Left lung (tissue), 4 donors: ENCODE measurements at regions not wholly inside any gene's neighbourhood (a gene's known extent, or its start where the extent isn't known, plus 50 kb on each side); places are given as distances from the start of the nearest gene placed in this dataset.

Source experiments
- ATAC-seq: fragments of 200-7000 bp; cut with Tn5 transposase; one replicate; pipeline ENCODE4 v1.9.1; 2020; ENCODE audit warnings: moderate library complexity
- DNase-seq, 4 donors: peaks; one replicate each; pipeline ENCODE4 v3.0.0-alpha.2; 2013 to 2020
- H3K27ac ChIP-seq, 2 donors: fragments of 200-600 bp; sonication (generic) in 1 of 2; one replicate each; pipeline versions ENCODE4 v1.5.0 to v1.8.0; 2020 to 2021
- H3K27me3 ChIP-seq, 2 donors: fragments of 200-600 bp; sonication (generic) in 1 of 2; one replicate each; pipeline versions ENCODE4 v1.5.0 to v1.8.0; 2020 to 2021
- H3K36me3 ChIP-seq, 2 donors: fragments of 200-600 bp; sonication (generic) in 1 of 2; one replicate each; pipeline versions ENCODE4 v1.5.0 to v1.8.0; 2020 to 2021
- H3K4me1 ChIP-seq, 2 donors: fragments of 200-600 bp; one replicate each; pipeline ENCODE4 v1.8.0; 2021
- H3K4me3 ChIP-seq, 2 donors: fragments of 200-600 bp; sonication (generic) in 1 of 2; one replicate each; pipeline versions ENCODE4 v1.5.0 to v1.8.0; 2020 to 2021; ENCODE audit warnings: mild to moderate bottlenecking in 1 of 2
- H3K9me3 ChIP-seq, 2 donors: fragments of 200-600 bp; sonication (generic) in 1 of 2; one replicate each; pipeline versions ENCODE4 v1.5.0 to v1.8.0; 2020 to 2021
- intact Hi-C, 2 donors: fragments of 100-400 bp; cut with DNase I; formaldehyde crosslinking; loops; one replicate each; pipeline versions ENCODE4 v1.11.2 to v1.14.2; 2022
- TF ChIP-seq, protein P1 (sequence below), 2 donors: fragments of 200-600 bp; sonication (generic) in 1 of 2; IDR thresholded peaks; one replicate each; pipeline versions ENCODE4 v1.5.0 to v1.8.0; 2021; ENCODE audit warnings: antibody characterized with exemption in 2 of 2
- donor health status: DM: no; HTN: yes; CAD: no.
- donor health status: DM: no; HTN: no; CAD: no.

DNA sequence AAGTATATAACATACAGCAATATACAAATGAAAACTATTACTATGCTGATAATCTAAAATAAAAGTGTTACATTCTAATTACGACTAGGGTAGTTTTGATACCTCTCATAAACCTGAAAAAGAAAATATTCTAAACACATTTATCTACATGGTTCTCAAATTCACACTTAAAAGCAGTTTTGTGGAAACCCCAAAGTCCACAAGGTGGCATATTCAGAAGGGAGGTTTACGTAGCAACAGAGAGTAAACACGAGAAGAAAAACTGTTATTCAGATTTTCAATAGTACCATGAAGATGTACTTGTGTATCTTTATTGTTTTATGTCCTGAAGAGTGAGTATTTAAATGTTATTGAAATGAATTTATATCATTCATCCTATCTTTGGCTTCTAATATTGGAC lies 275.9 kb upstream of the KLHL1 start:
- ATAC-seq (no peak), DNase-seq (no peak)
- intact Hi-C loops, result no loop called here
- Histone ChIP-seq H3K27me3 (no peaks in the 10 kb centered on the region), H3K27ac (no peak overlapping the region), H3K4me3 (no peak overlapping the region), H3K9me3 (no peaks in the 10 kb centered on the region), H3K36me3 (no peaks in the 10 kb centered on the region), H3K4me1 (no peaks in the 10 kb centered on the region)
- TF ChIP-seq, protein P1, sequence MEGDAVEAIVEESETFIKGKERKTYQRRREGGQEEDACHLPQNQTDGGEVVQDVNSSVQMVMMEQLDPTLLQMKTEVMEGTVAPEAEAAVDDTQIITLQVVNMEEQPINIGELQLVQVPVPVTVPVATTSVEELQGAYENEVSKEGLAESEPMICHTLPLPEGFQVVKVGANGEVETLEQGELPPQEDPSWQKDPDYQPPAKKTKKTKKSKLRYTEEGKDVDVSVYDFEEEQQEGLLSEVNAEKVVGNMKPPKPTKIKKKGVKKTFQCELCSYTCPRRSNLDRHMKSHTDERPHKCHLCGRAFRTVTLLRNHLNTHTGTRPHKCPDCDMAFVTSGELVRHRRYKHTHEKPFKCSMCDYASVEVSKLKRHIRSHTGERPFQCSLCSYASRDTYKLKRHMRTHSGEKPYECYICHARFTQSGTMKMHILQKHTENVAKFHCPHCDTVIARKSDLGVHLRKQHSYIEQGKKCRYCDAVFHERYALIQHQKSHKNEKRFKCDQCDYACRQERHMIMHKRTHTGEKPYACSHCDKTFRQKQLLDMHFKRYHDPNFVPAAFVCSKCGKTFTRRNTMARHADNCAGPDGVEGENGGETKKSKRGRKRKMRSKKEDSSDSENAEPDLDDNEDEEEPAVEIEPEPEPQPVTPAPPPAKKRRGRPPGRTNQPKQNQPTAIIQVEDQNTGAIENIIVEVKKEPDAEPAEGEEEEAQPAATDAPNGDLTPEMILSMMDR (IDR thresholded peaks at IDR 0.05), result no peak

- Histone ChIP-seq H3K4me3 (no peak overlapping the region), H3K27me3 (no peaks in the 10 kb centered on the region), H3K27ac (no peak overlapping the region), H3K9me3 (no peaks in the 10 kb centered on the region), H3K36me3 (no peaks in the 10 kb centered on the region), H3K4me1 (no peaks in the 10 kb centered on the region)
- ATAC-seq (no peak), DNase-seq (no peak)
- intact Hi-C loops, result no loop called here
- TF ChIP-seq, protein P1 (IDR thresholded peaks at IDR 0.05), result no peak
Measured at GRCh38 chr13:70380809-70381208, 272.6 kb upstream of the KLHL1 start.

- no peak overlapping the region for H3K27ac ChIP-seq
- H3K9me3 ChIP-seq, result no peaks in the 10 kb centered on the region
- H3K4me3 ChIP-seq, result no peak overlapping the region
- no peaks in the 10 kb centered on the region for H3K27me3 ChIP-seq
- TF ChIP-seq, protein P1 (IDR thresholded peaks at IDR 0.05), result no peak
- intact Hi-C loops, result no loop called here
- no peaks in the 10 kb centered on the region for H3K4me1 ChIP-seq
- DNase-seq (no peak), ATAC-seq (no peak)
- H3K36me3 ChIP-seq, result no peaks in the 10 kb centered on the region
Measured at GRCh38 chr13:70375718-70376117, 267.5 kb upstream of the KLHL1 start.

- H3K4me1 ChIP-seq, result no peaks in the 10 kb centered on the region
- H3K27ac ChIP-seq, result no peak overlapping the region
- no peak for DNase-seq
- TF ChIP-seq, protein P1 (IDR thresholded peaks at IDR 0.05), result no peak
- no peaks in the 10 kb centered on the region for H3K36me3 ChIP-seq
- H3K9me3 ChIP-seq, result peaks cover 0 to 2% of the 10 kb centered on the region in 2 donors
- H3K27me3 ChIP-seq, result no peaks in the 10 kb centered on the region
- intact Hi-C loops, result no loop called here
- ATAC-seq, result no peak
- H3K4me3 ChIP-seq, result no peak overlapping the region
Measured at GRCh38 chr13:70370924-70371323, 262.7 kb upstream of the KLHL1 start.

DNA sequence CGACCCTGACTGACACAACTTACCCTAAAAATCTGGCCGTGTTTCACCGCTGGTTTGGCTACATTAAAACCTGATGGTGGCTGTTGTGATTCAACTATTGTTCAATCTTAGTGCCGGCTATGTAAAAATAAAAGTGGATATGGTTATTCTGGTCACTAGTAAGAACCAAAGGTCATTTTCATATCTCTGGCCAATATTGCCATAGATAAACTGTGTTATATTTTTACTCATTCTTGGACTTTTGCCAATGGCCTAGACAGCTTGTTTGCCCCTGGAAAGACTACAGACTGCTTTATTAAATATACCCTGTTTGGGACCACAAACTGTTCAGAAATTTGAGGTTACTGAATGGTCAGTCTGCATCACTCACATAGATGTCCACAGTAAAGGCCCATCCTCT lies 258.5 kb upstream of the KLHL1 start:
- DNase-seq (no peak), ATAC-seq (no peak)
- peaks cover 0 to 2% of the 10 kb centered on the region in 2 donors for H3K9me3 ChIP-seq
- H3K4me1 ChIP-seq, result no peaks in the 10 kb centered on the region
- H3K27me3 ChIP-seq, result no peaks in the 10 kb centered on the region
- H3K36me3 ChIP-seq, result no peaks in the 10 kb centered on the region
- H3K27ac ChIP-seq, result no peak overlapping the region
- intact Hi-C loops, result no loop called here
- H3K4me3 ChIP-seq, result no peak overlapping the region
- TF ChIP-seq, protein P1 (IDR thresholded peaks at IDR 0.05), result no peak
